ENCODE measurements at regions not wholly inside any gene's neighbourhood (a gene's known extent, or its start where the extent isn't known, plus 50 kb on each side); places are given as distances from the start of the nearest gene placed in this dataset.

- no peak overlapping the region for H4K8ac ChIP-seq (replicated peaks; ENCODE audit: insufficient read length, low read depth, low read length)
- no peak overlapping the region for H2BK120ac ChIP-seq (ENCODE audit: low read depth, low read length, poor library complexity, severe bottlenecking)
- H3K4me2 ChIP-seq (ENCODE audit: insufficient read depth, insufficient read length, low read length): no peak overlapping the region
- no peaks in the 10 kb centered on the region for H3K9me3 ChIP-seq (ENCODE audit: control insufficient read depth, low read depth, low read length)
- H2AK5ac ChIP-seq (ENCODE audit: insufficient read length, low read length): no peak overlapping the region
- H4K5ac ChIP-seq (ENCODE audit: insufficient read length, low read depth, low read length): peak overlapping the region; percentile 28
- H3K56ac ChIP-seq (ENCODE audit: insufficient read length, low read depth, low read length): no peak overlapping the region
- H3K18ac ChIP-seq (ENCODE audit: insufficient read length, low read depth, low read length): no peak overlapping the region
- no peak overlapping the region for H2AFZ ChIP-seq (ENCODE audit: low read length)
- H3K27me3 Mint-ChIP-seq (ENCODE audit: low read depth): peaks cover 1% of the 10 kb centered on the region; the same call in 1 of the 2 replicates
- no peak overlapping the region for H3K14ac ChIP-seq (ENCODE audit: insufficient read depth, low read length)
- no peaks in the 10 kb centered on the region for H3K79me2 ChIP-seq (ENCODE audit: insufficient read depth, low read length)
- no peak for TF ChIP-seq CTCF (conservative IDR thresholded peaks at IDR 0.05)
- no peak overlapping the region for H3K4ac ChIP-seq (ENCODE audit: low read depth, low read length)
- no peak overlapping the region for H3T11ph ChIP-seq (ENCODE audit: low read length)
- H3K79me1 ChIP-seq (ENCODE audit: insufficient read depth, low read depth, low read length, poor library complexity, severe bottlenecking): no peaks in the 10 kb centered on the region
- H3K9ac ChIP-seq (ENCODE audit: extremely low read depth, insufficient read length, low read length): no peak overlapping the region
- H3K4me3 Mint-ChIP-seq: peak overlapping the region in 1 of 2 experiments; percentile 32; a peak in 2 of 5 replicates
- H2BK5ac ChIP-seq (ENCODE audit: insufficient read length, low read length): peak overlapping the region; percentile 78
- peaks cover 19% of the 10 kb centered on the region; the same call in 1 of the 2 replicates for H3K4me1 ChIP-seq (ENCODE audit: insufficient read depth, low read length)
- H3K4me1 Mint-ChIP-seq: peaks cover 48 to 59% of the 10 kb centered on the region in 2 experiments
- no peak overlapping the region for H3K23ac ChIP-seq (ENCODE audit: insufficient read length, low read depth, low read length)
- no peak overlapping the region for H3K27ac ChIP-seq (ENCODE audit: insufficient read length, low read depth, low read length)
- peaks cover 0 to 6% (median 4%) of the 10 kb centered on the region in 3 experiments; a peak in 4 of 7 replicates for H3K36me3 Mint-ChIP-seq (ENCODE audit: insufficient read depth in 1 of 3, low read depth in 3 of 3)
- no peaks in the 10 kb centered on the region for H4K20me1 ChIP-seq (ENCODE audit: control insufficient read depth, insufficient read depth, insufficient read length)
- peak overlapping the region; percentile 59 to 98 (median 81) for H3K27ac Mint-ChIP-seq
- H4K91ac ChIP-seq (ENCODE audit: insufficient read length, low read depth, low read length): no peak overlapping the region
- H2BK15ac ChIP-seq (ENCODE audit: low read depth, low read length): no peak overlapping the region
- no peak overlapping the region for H2BK20ac ChIP-seq (ENCODE audit: low read depth, low read length, poor library complexity, severe bottlenecking)
- peak; percentile 78 for DNase-seq
- H2BK12ac ChIP-seq (ENCODE audit: insufficient read length, low read depth, low read length): no peak overlapping the region
- no CpG with 5 or more reads among the region's 9 CpGs for WGBS (ENCODE audit: extremely low coverage, insufficient read length, low lambda C conversion rate)
- no peaks in the 10 kb centered on the region for H3K23me2 ChIP-seq (ENCODE audit: insufficient read length, low read depth, low read length, poor library complexity, severe bottlenecking)
- H3K27me3 ChIP-seq (ENCODE audit: insufficient read depth, low read length): no peaks in the 10 kb centered on the region
- peaks cover 6% of the 10 kb centered on the region in 2 experiments; a peak in 2 of 5 replicates for H3K9me3 Mint-ChIP-seq
Measured at GRCh38 chr21:38982096-38982495, 176.4 kb downstream of the ETS2 start.
